ENCODE measurements at regions not wholly inside any gene's neighbourhood (a gene's known extent, or its start where the extent isn't known, plus 50 kb on each side); places are given as distances from the start of the nearest gene placed in this dataset.
"Not testable (repeated sequence)": the region's sequence is repeated elsewhere in the genome, so short reads cannot be mapped to it uniquely, and the experiment has no call there.

DNA sequence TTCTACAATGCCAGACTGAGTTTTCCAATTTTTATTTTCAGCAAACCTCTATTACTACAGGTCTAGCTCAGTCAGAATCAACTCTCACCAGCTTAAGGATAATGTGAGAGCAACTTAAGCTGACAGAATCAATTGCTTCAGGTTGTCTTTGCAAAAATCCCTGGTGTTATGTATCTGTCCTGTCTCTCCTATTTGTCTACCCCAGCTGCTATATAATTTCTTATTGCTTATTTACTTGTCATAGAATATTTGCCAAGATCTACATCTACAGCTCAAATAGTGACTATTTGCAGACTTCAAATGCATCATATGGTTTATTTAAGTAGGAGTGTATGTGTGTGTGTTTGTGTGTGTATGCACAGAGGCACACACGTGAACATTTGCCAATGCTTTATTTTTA is 54.1 kb downstream of the FOXG1 start:
- DNase-seq (ENCODE audit: low spot score): no peak

DNA sequence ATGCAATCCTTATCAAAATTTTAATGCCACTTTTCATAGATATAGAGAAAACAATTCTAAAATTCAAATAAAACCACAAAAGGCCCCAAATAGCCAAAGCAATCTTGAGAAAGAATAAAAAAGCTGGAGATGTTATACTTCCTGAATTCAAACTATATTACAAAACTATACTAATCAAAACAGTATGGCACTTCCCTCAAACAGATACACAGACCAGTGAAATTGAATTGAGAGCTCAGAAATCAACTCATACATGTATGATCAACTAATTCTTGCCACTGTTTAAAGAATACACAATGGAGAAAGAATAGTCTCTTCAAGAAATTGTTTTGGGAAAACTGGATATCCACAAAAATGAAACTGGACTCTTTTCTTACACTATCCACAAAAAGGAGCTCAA is 55.4 kb downstream of the FOXG1 start:
- DNase-seq (ENCODE audit: low spot score): no peak

DNA sequence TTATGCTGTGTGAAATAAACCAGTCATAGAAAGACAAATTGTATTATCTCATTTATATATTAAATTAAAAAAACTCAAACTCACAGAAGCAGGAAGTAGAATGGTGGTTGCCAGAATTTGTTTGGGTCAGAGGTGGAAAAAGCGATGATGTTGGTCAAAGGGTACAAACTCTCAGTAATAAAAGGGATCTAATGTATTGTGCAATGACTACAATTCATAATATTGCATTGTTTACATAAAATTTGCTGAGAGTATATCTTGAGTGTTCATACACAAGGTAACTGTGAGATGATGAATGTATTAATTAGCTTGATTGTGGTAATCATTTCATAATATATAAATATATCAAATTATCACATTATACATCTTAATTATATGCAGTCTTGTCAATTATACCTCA is 56.7 kb downstream of the FOXG1 start:
- DNase-seq (ENCODE audit: low spot score): no peak

DNA sequence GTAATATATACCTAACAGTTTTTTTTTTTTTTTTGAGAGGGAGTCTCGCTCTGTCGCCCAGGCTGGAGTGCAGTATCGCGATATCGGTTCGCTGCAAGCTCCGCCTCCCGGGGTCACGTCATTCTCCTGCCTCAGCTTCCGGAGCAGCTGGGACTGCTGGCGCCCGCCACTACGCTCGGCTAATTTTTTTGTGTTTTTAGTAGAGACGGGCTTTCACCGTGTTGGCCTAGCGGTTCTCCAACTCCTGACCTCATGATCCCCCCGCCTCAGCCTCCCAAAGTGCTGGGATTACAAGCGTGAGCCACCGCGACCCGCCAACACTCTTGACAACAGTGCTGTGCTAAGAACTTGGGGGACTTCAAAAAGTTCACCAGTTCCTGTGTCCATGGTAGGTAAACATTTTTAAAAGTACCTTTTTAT is 63.5 kb downstream of the FOXG1 start:
- no peak for DNase-seq (ENCODE audit: low spot score)

DNA sequence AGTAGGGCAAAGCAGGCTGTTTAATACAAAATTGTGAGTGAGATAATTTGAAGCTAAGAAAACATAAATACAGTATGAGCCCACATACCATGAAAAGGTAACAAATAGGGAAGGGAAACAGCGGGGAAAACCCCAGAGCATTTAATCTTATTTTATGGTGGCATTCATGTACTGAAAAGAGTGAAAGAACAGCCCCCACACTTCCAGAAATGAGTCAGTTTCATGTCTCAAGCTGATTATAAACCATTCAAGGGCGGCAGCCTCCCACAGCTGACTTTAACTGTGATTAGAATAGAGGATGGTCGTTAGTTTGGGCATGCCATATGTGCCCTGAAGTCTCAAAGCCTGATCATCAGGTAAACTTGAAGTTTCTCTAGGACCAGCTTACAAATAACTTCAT is 64.5 kb downstream of the FOXG1 start:
- no peak for DNase-seq (ENCODE audit: low spot score)

DNA sequence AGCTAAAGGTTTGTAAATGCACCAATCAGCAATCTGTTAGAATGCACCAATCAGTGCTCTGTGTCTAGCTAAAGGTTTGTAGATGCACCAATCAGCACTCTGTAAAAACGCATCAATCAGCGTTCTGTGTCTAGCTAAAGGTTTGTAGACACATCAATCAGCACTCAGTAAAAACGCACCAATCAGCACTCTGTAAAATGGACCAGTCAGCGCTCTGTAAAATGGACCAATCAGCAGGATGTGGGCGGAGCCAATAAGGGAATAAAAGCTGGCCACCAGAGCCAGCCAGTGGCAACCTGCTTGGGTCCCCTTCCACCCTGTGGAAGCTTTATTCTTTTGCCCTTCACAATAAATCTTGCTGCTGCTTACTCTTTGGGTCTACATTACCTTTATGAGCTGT is 76.0 kb downstream of the FOXG1 start:
- not testable (repeated sequence) for DNase-seq (ENCODE audit: low spot score)

DNA sequence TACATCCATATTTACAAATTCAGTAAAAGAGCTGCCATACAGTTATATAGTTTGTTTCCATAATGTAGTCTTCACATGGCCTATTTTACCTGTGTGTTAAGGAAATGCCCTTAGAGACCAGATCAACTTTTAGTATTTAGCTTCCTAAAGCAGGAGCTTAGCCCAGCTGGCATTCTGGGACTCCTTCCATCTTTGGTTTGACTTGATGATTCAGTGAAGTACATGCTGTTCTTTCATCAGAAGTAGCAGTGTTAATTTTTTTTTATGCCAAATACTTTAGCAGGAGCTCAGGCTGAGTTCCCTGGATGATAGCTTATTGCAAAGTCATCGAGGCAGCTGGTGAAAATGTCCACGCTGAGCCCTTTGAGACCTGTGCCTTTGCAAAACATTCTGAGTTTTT is 101.0 kb downstream of the FOXG1 start:
- no peak for DNase-seq (ENCODE audit: low spot score)

DNA sequence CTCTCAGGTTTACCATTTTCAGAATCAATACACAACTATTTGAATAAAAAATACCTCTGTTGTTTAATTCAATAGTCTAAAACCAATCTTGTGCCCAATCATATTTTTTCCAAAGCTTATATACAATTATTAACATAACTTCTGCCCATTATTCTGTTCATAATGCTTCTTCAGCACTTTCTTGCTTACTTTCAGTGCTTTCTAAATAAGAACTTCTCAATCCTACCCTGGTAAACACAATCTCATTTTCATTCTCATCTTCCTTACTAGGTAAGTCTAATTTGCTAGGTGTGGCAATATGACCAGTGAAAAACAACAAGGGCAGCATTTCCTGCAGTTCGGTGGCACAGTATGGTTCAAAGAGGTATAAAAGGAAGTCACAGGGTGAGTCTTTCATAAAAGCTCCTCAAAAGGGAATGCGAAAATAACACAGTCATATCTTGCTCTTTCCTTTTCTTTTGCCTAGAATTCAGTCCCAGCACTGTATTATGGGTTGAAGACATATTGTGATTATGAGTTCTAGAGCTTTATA is 103.5 kb downstream of the FOXG1 start:
- no peak for DNase-seq (ENCODE audit: low spot score)

DNA sequence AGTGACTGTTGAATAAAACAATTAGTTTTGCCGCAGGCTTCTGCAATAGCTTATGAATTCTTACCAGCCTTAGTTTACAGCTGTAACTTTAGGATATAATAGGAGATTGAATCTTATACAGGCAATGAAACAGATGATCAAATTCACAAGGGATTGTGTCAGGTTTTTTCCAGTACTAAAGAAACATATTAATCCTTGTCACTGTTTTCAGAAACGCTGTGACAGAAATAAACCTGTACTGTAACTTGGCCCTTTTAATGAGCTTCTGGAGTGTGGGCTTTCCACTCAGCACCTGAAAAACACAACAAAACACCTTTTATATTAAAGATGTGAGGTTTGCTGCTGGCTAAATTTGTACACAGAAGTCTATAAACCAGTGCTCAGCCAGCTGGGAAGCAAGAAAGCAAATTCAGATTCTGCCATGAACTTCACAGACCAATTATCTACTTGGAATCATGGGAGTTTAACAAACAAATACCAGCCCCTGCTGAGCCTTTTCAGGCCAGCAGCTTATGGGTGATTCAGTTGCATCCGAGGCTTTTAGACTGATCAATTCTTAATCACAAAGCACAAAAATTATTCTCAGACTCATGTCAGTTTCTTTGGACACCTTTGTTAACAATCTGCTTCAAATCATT is 109.5 kb downstream of the FOXG1 start:
- DNase-seq (ENCODE audit: low spot score): no peak

DNA sequence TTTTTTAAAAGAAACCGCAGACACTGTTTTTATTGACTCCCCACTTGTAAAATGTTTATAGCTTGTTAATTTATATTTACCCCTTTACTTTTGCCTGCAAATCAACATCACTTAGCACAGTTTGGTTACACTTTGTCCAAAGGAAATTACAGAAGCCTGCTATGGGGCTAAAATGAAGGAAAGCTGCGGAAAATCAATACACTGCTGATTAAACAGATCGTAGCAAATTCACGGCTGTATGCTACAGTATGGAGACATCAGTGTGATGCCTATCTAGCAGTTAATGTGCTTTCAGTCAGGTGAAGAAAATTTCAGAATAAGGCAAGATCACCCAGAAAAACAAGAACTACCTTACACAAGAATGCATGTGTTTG is 110.0 kb downstream of the FOXG1 start:
- no peak for DNase-seq (ENCODE audit: low spot score)

DNA sequence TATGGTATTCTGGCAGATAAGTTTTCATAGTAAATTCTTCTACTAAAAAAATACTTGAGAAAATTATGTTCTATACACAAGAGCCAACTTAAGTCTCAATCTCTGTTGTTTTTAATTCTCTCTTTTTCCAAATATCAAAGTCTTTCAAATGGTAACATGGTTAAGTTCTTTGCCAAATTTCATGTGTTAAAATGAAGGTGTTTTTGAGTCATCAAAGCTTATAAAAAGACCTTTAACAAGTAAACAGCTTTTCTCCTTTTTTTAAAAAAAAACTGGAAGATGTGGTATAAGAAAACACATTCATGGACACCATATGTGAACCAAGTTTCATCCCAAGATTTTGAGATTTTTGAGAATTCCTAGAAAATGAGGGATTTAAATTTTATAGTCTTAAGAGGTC is 111.3 kb downstream of the FOXG1 start:
- DNase-seq (ENCODE audit: low spot score): no peak

DNA sequence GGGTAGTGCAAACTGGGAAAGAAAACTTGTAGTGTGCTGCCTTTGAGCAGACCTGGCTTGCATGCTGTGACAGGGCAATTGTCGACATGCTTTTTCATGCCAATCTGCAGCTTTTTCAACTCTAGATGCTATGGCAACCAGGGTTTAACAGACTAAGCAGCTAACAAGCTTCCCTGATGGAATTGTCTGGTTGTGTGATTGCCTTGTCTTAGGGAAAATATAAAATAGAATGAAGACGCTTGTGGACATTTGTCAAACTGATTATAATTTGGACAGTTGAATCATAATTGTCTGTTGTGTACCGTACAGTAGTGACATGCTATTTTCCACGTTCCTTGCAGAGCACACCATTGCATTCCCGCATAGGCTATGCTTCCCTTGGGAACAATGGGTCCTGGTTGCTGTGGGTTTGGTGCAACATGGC is 113.0 kb downstream of the FOXG1 start:
- DNase-seq (ENCODE audit: low spot score): no peak

DNA sequence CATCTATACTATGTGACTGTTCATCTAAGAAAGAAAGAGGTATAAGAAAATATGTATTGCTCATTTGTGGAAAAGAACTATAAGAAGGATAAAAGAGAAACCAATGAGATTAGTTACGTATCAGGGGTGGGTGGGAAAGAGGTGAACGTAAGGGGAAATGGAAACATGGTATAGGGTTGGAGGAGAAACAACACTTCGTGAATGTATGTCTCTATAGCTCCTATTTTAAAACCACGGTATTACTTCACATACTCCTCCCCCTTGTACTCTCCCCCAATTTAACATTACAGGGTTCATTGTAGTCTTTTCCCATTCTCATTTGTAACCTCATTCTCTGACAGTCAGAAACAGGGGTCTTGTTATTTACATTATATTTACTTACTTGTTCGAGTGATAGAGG is 120.4 kb downstream of the FOXG1 start:
- no peak for DNase-seq (ENCODE audit: low spot score)

DNA sequence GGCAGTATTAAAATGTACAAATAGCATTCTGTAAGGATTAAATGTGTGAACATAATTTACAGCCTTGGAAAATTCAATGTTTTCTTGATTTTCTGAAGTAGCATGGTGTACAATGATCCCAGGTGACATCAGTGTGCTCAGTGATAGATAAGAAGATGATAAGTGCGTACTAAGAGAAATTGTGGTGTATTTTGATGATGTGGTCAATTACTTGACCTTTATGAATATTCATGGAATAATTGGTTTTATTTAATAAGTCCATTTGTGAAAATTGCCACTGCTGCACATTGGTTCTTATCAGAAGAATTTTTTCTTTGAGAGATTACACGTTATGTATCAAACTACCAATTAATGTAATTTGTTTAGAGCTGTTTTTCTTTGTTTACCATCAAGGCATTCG is 128.8 kb downstream of the FOXG1 start:
- no peak for DNase-seq (ENCODE audit: low spot score)

DNA sequence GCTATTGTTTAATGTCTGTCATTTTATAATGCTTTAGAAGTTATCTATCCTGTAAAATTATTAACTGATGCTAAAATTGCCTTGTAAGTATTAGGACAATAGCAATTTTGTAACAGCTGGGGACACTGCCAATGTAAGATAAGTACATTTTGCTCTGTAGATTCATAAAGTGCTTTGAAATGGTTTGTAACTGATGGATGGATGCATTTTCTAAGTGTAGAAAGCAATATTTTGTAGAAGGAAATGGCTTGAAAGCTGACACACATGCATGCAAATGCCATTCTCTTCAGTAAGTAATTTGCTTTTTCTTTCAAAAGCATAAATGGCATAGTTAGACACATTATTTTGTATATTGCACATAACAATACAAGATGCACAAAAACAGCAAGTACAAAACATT is 129.8 kb downstream of the FOXG1 start:
- no peak for DNase-seq (ENCODE audit: low spot score)

DNA sequence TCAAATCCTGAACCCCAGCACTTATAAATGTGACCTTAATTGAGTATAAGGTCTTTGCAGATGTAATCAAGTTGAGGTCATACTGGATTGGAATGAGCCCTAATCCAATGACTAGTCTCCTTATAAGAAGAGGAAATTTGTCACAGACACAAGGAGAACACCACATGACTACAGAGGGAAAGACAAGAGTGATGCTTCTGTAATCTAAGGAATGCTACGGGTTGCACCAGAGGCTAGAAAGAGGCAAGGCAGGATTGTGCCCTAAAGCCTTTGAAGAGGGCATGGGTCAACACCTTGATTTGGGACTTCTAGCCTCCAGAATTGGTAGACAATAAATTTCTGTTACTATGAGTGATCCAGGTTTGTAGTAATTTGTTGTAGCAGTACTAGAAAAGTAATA is 135.0 kb downstream of the FOXG1 start:
- no peak for DNase-seq (ENCODE audit: low spot score)

DNA sequence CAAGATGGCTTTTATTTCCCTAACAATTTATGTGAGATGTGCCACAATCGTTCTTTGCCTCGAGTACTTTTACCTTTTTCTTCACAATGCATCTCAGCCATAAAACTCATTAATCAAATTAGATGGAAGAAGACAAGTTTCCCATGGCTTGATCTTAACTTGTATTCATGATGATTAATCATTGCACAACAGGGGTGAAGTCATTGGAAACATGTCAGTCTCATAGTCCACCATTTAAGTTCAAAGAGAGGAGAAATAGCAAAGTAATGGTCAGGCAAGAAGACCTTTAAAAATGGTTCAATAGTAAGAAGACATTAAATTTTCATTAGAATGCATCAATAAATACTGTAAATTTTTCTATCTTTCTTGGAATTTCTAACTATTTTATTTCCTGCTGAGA is 136.3 kb downstream of the FOXG1 start:
- DNase-seq (ENCODE audit: low spot score): no peak

DNA sequence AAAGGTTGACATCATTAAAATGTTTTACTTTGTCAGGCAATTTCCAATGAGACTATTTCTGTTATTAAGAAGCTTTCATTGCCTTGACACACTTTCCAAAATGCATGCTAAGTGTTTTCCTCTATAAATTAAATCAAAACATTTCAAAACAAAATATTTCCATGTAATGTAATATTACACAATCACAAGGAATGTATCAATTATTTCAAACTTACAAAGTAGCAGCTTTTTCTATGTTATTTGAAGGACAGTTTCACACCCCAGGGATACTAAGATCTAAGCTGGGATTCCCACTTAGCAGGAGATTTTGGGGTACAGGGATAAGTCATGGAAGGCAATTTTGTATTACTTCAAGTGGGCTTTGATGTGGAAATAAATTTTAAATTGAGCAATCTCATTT is 144.9 kb downstream of the FOXG1 start:
- DNase-seq (ENCODE audit: low spot score): no peak

DNA sequence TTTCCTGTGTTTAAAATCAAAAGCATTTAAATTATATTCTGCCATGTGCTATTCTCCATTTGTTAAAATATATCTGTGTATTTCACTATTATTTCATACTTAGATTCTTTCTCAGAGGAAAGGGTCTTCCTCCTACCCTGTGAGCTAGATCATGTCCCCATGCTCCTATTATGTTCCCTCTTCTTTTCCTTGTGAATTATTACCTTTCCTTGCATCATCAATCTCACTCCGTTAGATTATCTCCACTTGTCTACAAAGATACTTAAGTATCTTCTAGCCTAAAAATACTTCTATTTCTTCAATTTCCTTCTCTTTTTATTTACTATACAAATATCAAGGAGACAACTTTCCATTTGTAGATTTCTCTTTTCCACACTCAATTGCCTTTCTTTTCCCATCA is 146.5 kb downstream of the FOXG1 start:
- DNase-seq (ENCODE audit: low spot score): no peak

DNA sequence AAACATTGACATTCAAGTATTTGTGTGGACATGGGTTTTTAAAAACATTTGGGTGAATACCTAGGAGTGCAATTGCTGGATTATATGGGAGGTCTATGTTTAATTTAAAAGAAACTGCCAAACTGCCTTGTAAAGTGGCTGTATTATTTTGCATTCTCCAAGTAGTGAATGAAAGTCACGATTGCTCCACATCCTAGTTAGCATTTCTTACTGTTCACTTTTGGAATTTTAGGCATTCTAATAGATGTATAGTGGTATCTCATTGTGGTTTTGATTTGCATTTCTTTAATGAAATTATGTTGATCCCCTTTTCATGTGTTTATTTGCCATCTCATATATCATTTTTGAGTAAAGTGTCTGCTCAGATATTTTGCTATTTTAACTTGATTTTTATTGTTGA is 159.5 kb downstream of the FOXG1 start:
- no peak for DNase-seq (ENCODE audit: low spot score)

DNA sequence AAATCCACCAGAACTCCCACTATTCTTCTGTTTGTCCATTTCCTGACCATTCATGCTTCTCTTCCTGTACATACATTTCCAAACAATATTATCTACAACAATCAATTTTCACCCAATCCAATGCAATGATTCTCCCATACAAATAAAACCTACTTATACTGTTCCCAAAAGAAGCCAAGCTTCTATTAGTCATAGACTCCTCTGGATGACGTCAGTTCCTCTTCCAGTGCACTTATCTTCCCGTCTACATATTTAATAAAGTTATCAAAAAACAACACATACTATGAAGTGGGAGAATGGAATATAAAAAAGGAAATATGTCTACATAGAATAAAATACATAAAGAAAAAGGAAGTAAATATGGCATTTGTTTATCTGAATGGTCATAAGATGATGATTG is 165.4 kb downstream of the FOXG1 start:
- DNase-seq (ENCODE audit: low spot score): no peak

DNA sequence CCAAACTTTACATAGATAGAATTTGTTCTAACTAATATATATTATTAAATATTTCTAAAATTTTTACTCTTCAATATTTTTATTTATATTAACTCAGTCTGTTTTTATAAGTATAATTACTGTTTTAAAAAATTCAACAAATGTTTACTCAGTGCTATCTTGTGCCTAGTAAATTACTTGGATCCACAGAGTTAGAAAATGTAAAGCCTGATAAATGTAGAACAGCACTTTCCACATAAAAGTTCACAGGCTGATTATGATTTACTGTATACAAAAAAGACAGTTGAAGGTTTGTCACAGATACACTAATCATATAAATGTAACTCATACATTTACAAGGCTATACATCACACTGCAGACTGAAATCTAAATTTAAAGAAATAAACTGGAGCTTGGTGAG is 170.0 kb downstream of the FOXG1 start:
- DNase-seq (ENCODE audit: low spot score): no peak

DNA sequence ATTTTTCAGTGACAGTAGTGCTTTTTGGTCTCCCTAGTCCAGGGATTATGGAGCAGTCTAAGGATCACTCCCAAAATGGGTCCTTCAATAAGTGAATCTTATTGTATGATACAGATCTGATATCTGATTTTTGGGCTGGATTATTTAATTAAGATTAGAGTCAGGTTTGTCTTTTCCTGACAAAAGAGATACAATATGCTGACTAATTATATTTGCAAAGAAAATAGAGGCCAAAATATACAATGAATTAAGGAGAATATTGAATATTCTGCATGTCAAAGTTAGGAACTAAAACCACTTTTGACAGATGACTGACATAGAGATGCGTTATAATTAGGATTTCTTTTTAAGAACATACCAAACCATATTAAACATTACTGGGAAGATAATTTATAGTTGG is 175.2 kb downstream of the FOXG1 start:
- no peak for DNase-seq (ENCODE audit: low spot score)

DNA sequence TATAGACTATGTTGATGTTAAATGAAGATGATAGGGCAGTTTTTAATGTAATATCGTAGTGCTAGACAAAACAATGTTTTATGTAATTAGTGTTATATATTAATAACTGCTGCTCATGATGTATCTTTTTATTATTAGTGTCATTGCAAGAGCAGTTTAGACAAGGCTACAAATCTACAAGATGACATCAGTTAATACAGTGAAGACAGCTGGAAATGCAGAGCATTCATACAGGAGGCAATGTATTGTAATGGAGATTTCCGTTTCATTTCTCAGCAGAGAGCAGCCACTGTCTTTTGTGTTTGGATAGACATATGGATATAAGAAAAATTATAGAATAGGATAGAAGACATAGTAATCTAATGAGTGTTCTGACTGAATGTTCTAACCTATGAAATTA is 178.0 kb downstream of the FOXG1 start:
- no peak for DNase-seq (ENCODE audit: low spot score)

Data from HT-29 (cell line).